GM12864 (cell line): ENCODE measurements at regions not wholly inside any gene's neighbourhood (a gene's known extent, or its start where the extent isn't known, plus 50 kb on each side); places are given as distances from the start of the nearest gene placed in this dataset.

Experiments used
- DNase-seq: peaks from one replicate; pipeline ENCODE4 v3.0.0-alpha.2; 2011; ENCODE audit warnings: low read depth
- H3K4me3 ChIP-seq: 2 replicates; pipeline ENCODE4 v1.5.1; 2011; ENCODE audit warnings: mild to moderate bottlenecking, low read depth, low read length, control low read depth
- CTCF ChIP-seq: IDR thresholded peaks from 2 replicates; pipeline ENCODE4 v1.5.1; 2011; ENCODE audit warnings: low read depth, mild to moderate bottlenecking, moderate library complexity, low read length, control low read depth, inconsistent platforms; ENCODE audit errors: missing control alignments

- TF ChIP-seq CTCF: no peak
- H3K4me3 ChIP-seq: no peak overlapping the region
- no peak for DNase-seq
Observed at GRCh38 chr4:59956366-59956765, 1243.8 kb upstream of the ADGRL3 start.

GRCh38 chr4:59960143-59960542 lies 1240.0 kb upstream of the ADGRL3 start:
- TF ChIP-seq CTCF: no peak

GRCh38 chr4:59966758-59967157 lies 1233.4 kb upstream of the ADGRL3 start:
- DNase-seq: no peak
- H3K4me3 ChIP-seq: no peak overlapping the region
- no peak for TF ChIP-seq CTCF

More at GRCh38 chr4:59960143-59960542, 1240.0 kb upstream of the ADGRL3 start:
- DNase-seq: no peak
- no peak overlapping the region for H3K4me3 ChIP-seq

GRCh38 chr4:59968796-59969195 lies 1231.3 kb upstream of the ADGRL3 start:
- DNase-seq: no peak
- TF ChIP-seq CTCF: no peak
- no peak overlapping the region for H3K4me3 ChIP-seq

GRCh38 chr4:59969909-59970308 lies 1230.2 kb upstream of the ADGRL3 start:
- TF ChIP-seq CTCF: no peak
- no peak for DNase-seq

GRCh38 chr4:59971952-59972351 lies 1228.2 kb upstream of the ADGRL3 start:
- no peak for DNase-seq
- H3K4me3 ChIP-seq: no peak overlapping the region
- no peak for TF ChIP-seq CTCF

More at GRCh38 chr4:59969909-59970308, 1230.2 kb upstream of the ADGRL3 start:
- H3K4me3 ChIP-seq: no peak overlapping the region

- H3K4me3 ChIP-seq: no peak overlapping the region
- TF ChIP-seq CTCF: no peak
- no peak for DNase-seq
Observed at GRCh38 chr4:59973492-59973891, 1226.6 kb upstream of the ADGRL3 start.
